ENCODE measurements at regions not wholly inside any gene's neighbourhood (a gene's known extent, or its start where the extent isn't known, plus 50 kb on each side); places are given as distances from the start of the nearest gene placed in this dataset.

GRCh38 chr12:25813843-25814242 is 144.6 kb upstream of the RASSF8 start:
- TF ChIP-seq POLR2A (IDR thresholded peaks at IDR 0.05): no peak
- TF ChIP-seq, protein P1, sequence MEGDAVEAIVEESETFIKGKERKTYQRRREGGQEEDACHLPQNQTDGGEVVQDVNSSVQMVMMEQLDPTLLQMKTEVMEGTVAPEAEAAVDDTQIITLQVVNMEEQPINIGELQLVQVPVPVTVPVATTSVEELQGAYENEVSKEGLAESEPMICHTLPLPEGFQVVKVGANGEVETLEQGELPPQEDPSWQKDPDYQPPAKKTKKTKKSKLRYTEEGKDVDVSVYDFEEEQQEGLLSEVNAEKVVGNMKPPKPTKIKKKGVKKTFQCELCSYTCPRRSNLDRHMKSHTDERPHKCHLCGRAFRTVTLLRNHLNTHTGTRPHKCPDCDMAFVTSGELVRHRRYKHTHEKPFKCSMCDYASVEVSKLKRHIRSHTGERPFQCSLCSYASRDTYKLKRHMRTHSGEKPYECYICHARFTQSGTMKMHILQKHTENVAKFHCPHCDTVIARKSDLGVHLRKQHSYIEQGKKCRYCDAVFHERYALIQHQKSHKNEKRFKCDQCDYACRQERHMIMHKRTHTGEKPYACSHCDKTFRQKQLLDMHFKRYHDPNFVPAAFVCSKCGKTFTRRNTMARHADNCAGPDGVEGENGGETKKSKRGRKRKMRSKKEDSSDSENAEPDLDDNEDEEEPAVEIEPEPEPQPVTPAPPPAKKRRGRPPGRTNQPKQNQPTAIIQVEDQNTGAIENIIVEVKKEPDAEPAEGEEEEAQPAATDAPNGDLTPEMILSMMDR (IDR thresholded peaks at IDR 0.05): no peak

All from heart left ventricle (tissue), 13 donors.